HCT116 (cell line): ENCODE measurements at regions not wholly inside any gene's neighbourhood (a gene's known extent, or its start where the extent isn't known, plus 50 kb on each side); places are given as distances from the start of the nearest gene placed in this dataset.

Experiments
- ATAC-seq: fragments of 200-7000 bp; cut with Tn5 transposase; 2 replicates; pipeline ENCODE4 v1.9.1; 2020; ENCODE audit warnings: mild to moderate bottlenecking, moderate library complexity
- BruUV-seq: library from RNA; stranded (reverse); fragments of 400-500 nt; replicated peaks from 2 replicates; lab custom pipeline; 2021; lab: Mats Ljungman, UMichigan
- CTCF ChIA-PET: fragments of 300-600 bp; sonication (Branson Sonifier 250); formaldehyde crosslinking; loops from one replicate; lab custom pipeline; 2021; ENCODE audit warnings: antibody characterized with exemption; lab: Charles Lee
- POLR2A ChIA-PET: fragments of 300-600, 350-600 bp; sonication (Branson Sonifier 250); formaldehyde crosslinking; loops from one replicate; lab custom pipeline; 2021; ENCODE audit warnings: antibody characterized with exemption; lab: Charles Lee
- RAD21 ChIA-PET, 2 experiments: fragments of 300-600 bp; sonication (Branson Sonifier 250); formaldehyde crosslinking; loops; one replicate each; lab custom pipeline; 2023; ENCODE audit warnings: low total read pairs in 2 of 2; ENCODE audit not compliant: uncharacterized antibody in 2 of 2, unreplicated experiment in 2 of 2, low non-redundant PET in 1 of 2; lab: Charles Lee
- DNase-seq: peaks from one replicate; pipeline ENCODE4 v3.0.0-alpha.2; 2010; ENCODE audit warnings: low read depth, low spot score
- H2AFZ ChIP-seq: fragments of 200-600 bp; shearing (Covaris generic), sonication (generic); 2 replicates; pipeline ENCODE4 v1.6.1; 2017; ENCODE audit warnings: low read depth, mixed run types, mixed read lengths, antibody characterized with exemption, low read length; ENCODE audit not compliant: poor library complexity, severe bottlenecking
- H3K27ac ChIP-seq: 2 replicates; pipeline ENCODE4 v1.5.1; 2012; ENCODE audit warnings: low read depth, low read length
- H3K27me3 ChIP-seq: fragments of 200-600 bp; sonication (generic); 2 replicates; pipeline ENCODE4 v1.6.1; 2016; ENCODE audit warnings: mixed run types, low read length, mixed read lengths; ENCODE audit not compliant: insufficient read depth
- H3K36me3 ChIP-seq, 2 experiments: fragments of 200-500 bp in 1 of 2; fragments of 200-600 bp in 1 of 2; sonication (Bioruptor generic) in 1 of 2; sonication (generic) in 1 of 2; 2 replicates each; pipeline versions ENCODE4 v1.5.1 to v1.6.1; 2014 to 2016; ENCODE audit warnings: low read length in 2 of 2, inconsistent platforms in 1 of 2, mixed read lengths in 1 of 2, mixed run types in 1 of 2; ENCODE audit not compliant: insufficient read depth in 2 of 2, control insufficient read depth in 1 of 2
- H3K4me1 ChIP-seq, 2 experiments: fragments of 200-600 bp in 1 of 2; sonication (generic) in 1 of 2; 2 replicates each; pipeline versions ENCODE4 v1.5.1 to v1.6.1; 2012 to 2017; ENCODE audit warnings: low read length in 2 of 2, inconsistent platforms in 1 of 2, mild to moderate bottlenecking in 1 of 2, mixed read lengths in 1 of 2, mixed run types in 1 of 2, moderate library complexity in 1 of 2; ENCODE audit not compliant: insufficient read depth in 2 of 2, control insufficient read depth in 1 of 2
- H3K4me2 ChIP-seq: fragments of 200-600 bp; sonication (generic); 2 replicates; pipeline ENCODE4 v1.6.1; 2017; ENCODE audit warnings: mixed run types, low read length, mixed read lengths
- H3K4me3 ChIP-seq, 2 experiments: fragments of 200-600 bp in 1 of 2; sonication (generic) in 1 of 2; replicated peaks in 1 of 2; 2 replicates each; pipeline ENCODE4 v1.5.1; 2011 to 2016; ENCODE audit warnings: low read length in 2 of 2, control low read depth in 1 of 2, low read depth in 1 of 2, mild to moderate bottlenecking in 1 of 2, mixed read lengths in 1 of 2, mixed run types in 1 of 2
- H3K79me2 ChIP-seq: fragments of 200-600 bp; sonication (generic); 2 replicates; pipeline ENCODE4 v1.6.1; 2017; ENCODE audit warnings: mild to moderate bottlenecking, mixed run types, low read length, moderate library complexity, mixed read lengths; ENCODE audit not compliant: insufficient read depth
- H3K9ac ChIP-seq: fragments of 200-600 bp; sonication (generic); 2 replicates; pipeline ENCODE4 v1.6.1; 2016; ENCODE audit warnings: low read length, mixed read lengths
- H3K9me2 ChIP-seq: fragments of 200-600 bp; sonication (generic), shearing (Covaris generic); 2 replicates; pipeline ENCODE4 v1.6.1; 2017; ENCODE audit warnings: mixed run types, mild to moderate bottlenecking, moderate library complexity; ENCODE audit not compliant: insufficient read depth
- H3K9me3 ChIP-seq, 2 experiments: fragments of 200-500 bp in 1 of 2; fragments of 200-600 bp in 1 of 2; sonication (Bioruptor generic) in 1 of 2; sonication (generic) in 1 of 2; 2 replicates each; pipeline ENCODE4 v1.6.1; 2014 to 2017; ENCODE audit warnings: low read length in 2 of 2, mixed read lengths in 2 of 2, inconsistent platforms in 1 of 2, low read depth in 1 of 2, mild to moderate bottlenecking in 1 of 2, mixed run types in 1 of 2, moderate library complexity in 1 of 2; ENCODE audit not compliant: control insufficient read depth in 1 of 2, insufficient read depth in 1 of 2
- H4K20me1 ChIP-seq: fragments of 200-600 bp; sonication (generic), shearing (Covaris generic); 2 replicates; pipeline ENCODE4 v1.6.1; 2017; ENCODE audit warnings: mixed run types, mild to moderate bottlenecking, moderate library complexity; ENCODE audit not compliant: insufficient read depth
- ATF3 ChIP-seq: IDR thresholded peaks from 2 replicates; pipeline ENCODE4 v1.6.1; 2012
- EGR1 ChIP-seq: IDR thresholded peaks from 2 replicates; pipeline ENCODE4 v1.6.1; 2012; ENCODE audit warnings: low read depth
- EZH2 ChIP-seq: fragments of 200-600 bp; sonication (generic); IDR thresholded peaks from 2 replicates; pipeline ENCODE4 v1.6.1; 2017; ENCODE audit warnings: antibody characterized with exemption, mixed run types
- FOSL1 ChIP-seq: IDR thresholded peaks from 2 replicates; pipeline ENCODE4 v1.6.1; 2012; ENCODE audit warnings: low read depth
- MAX ChIP-seq: IDR thresholded peaks from 2 replicates; pipeline ENCODE4 v1.6.1; 2012
- POLR2AphosphoS5 ChIP-seq: IDR thresholded peaks from 2 replicates; pipeline ENCODE4 v1.6.1; 2011; ENCODE audit warnings: mild to moderate bottlenecking, low read depth, low read length, moderate library complexity
- SP1 ChIP-seq: IDR thresholded peaks from 2 replicates; pipeline ENCODE4 v1.6.1; 2012; ENCODE audit warnings: low read depth
- YY1 ChIP-seq: IDR thresholded peaks from 2 replicates; pipeline ENCODE4 v1.6.1; 2011; ENCODE audit warnings: low read length, low read depth, moderate library complexity, mild to moderate bottlenecking; ENCODE audit not compliant: insufficient replicate concordance; ENCODE audit errors: extremely low read depth
- ZBTB33 ChIP-seq: IDR thresholded peaks from 2 replicates; pipeline ENCODE4 v1.6.1; 2011; ENCODE audit warnings: mild to moderate bottlenecking, low read length, moderate library complexity; ENCODE audit not compliant: insufficient replicate concordance; ENCODE audit errors: extremely low read depth
- intact Hi-C: fragments of 100-400 bp; cut with micrococcal nuclease; formaldehyde crosslinking; loops from 2 replicates; pipeline ENCODE4 v1.10.0; 2022

- intact Hi-C loops, result no loop called here
- no peak for TF ChIP-seq MAX
- TF ChIP-seq FOSL1, result no peak
- no peak for TF ChIP-seq EZH2
- no peak for TF ChIP-seq ATF3
- no peak for TF ChIP-seq ZBTB33
- no peak for TF ChIP-seq EGR1
- TF ChIP-seq YY1, result no peak
- TF ChIP-seq SP1, result no peak
- no peak for TF ChIP-seq POLR2AphosphoS5
- CTCF ChIA-PET, result no interaction called here
- DNase-seq (no peak), ATAC-seq (no peak)
- Histone ChIP-seq H3K79me2 (no peaks in the 10 kb centered on the region), H3K4me3 (no peak overlapping the region), H3K9me2 (no peaks in the 10 kb centered on the region), H3K27ac (no peak overlapping the region), H4K20me1 (no peaks in the 10 kb centered on the region), H3K36me3 (no peaks in the 10 kb centered on the region), H3K4me1 (no peaks in the 10 kb centered on the region), H3K9me3 (no peaks in the 10 kb centered on the region; a peak in 2 of 4 replicates), H3K4me2 (no peak overlapping the region), H3K27me3 (no peaks in the 10 kb centered on the region), H2AFZ (no peak overlapping the region), H3K9ac (no peak overlapping the region)
- BruUV-seq, result no TSS peak
- RAD21 ChIA-PET, result no interaction called here
- POLR2A ChIA-PET, result no interaction called here
These were observed 1086.3 kb downstream of the FAM181B start for GRCh38 chr11:81647374-81647773.
